Upper lobe of left lung (tissue), 4 donors: ENCODE measurements at regions not wholly inside any gene's neighbourhood (a gene's known extent, or its start where the extent isn't known, plus 50 kb on each side); places are given as distances from the start of the nearest gene placed in this dataset.

ENCODE experiments used
- CTCF ChIP-seq, 6 experiments: fragments of 450-650 bp in 4 of 6; fragments of 200-600 bp in 2 of 6; sonication (generic) in 2 of 6; IDR thresholded peaks; one replicate each; pipeline ENCODE4 v1.5.1; 2016 to 2019; ENCODE audit warnings: antibody characterized with exemption in 6 of 6
- EP300 ChIP-seq, 4 donors: sonication (generic); formaldehyde crosslinking; IDR thresholded peaks; one replicate each; pipeline ENCODE4 v1.5.1; 2017; ENCODE audit warnings: antibody characterized with exemption in 4 of 4, control low read depth in 2 of 4
- POLR2A ChIP-seq, 4 donors: fragments of 450-650 bp; IDR thresholded peaks; one replicate each; pipeline ENCODE4 v1.5.1; 2016 to 2017; ENCODE audit warnings: antibody characterized with exemption in 4 of 4, mild to moderate bottlenecking in 2 of 4
- POLR2AphosphoS5 ChIP-seq, 2 donors: sonication (generic); formaldehyde crosslinking; IDR thresholded peaks; one replicate each; pipeline ENCODE4 v1.5.1; 2017; ENCODE audit warnings: antibody characterized with exemption in 2 of 2

GRCh38 chr17:36859003-36859300 lies 78.3 kb upstream of the LHX1 start:
- TF ChIP-seq CTCF (IDR thresholded peaks at IDR 0.05) (no peak), POLR2AphosphoS5 (IDR thresholded peaks at IDR 0.05) (no peak), EP300 (IDR thresholded peaks at IDR 0.05) (no peak), POLR2A (IDR thresholded peaks at IDR 0.05) (no peak)
